ENCODE measurements at regions not wholly inside any gene's neighbourhood (a gene's known extent, or its start where the extent isn't known, plus 50 kb on each side); places are given as distances from the start of the nearest gene placed in this dataset.

DNA sequence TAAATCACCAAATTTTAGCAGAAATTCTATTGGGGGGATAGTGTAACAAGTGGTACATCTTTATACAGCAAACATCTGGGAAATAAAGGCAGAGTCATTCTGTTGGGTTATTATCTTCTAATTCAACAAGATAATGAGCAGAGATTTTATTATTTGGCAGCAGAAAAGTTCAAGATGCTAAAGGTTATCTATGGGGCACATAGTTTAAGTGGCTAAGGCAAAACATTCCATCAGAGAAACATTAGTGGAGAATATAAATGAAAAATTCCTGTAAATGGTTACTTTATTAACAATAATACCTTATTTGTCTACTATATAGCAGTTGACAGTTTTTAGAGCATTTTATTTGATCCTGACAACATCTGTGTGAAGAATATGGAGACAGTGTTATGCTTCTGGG is 815.7 kb downstream of the NCAM2 start:
- Histone ChIP-seq H3K4me2 (ENCODE audit: low read length) (no peak overlapping the region), H3K9me3 (ENCODE audit: control insufficient read depth in 1 of 2, insufficient read depth in 1 of 2, low read depth in 1 of 2, low read length in 2 of 2) (peaks cover 0 to 12% of the 10 kb centered on the region in 2 experiments; a peak in 3 of 4 replicates), H3K4me1 (ENCODE audit: control insufficient read depth in 1 of 2, insufficient read depth in 2 of 2, low read length in 2 of 2) (no peaks in the 10 kb centered on the region), H3K79me2 (ENCODE audit: insufficient read depth, low read length) (no peaks in the 10 kb centered on the region), H3K9me2 (ENCODE audit: insufficient read depth) (no peaks in the 10 kb centered on the region), H3K9ac (ENCODE audit: low read length) (no peak overlapping the region), H3K36me3 (ENCODE audit: control insufficient read depth in 1 of 2, insufficient read depth in 2 of 2, low read length in 2 of 2) (no peaks in the 10 kb centered on the region), H3K27ac (ENCODE audit: low read depth, low read length) (no peak overlapping the region), H3K4me3 (replicated peaks in 1 of 2; ENCODE audit: low read depth in 1 of 2, low read length in 2 of 2) (no peak overlapping the region), H3K27me3 (ENCODE audit: insufficient read depth, low read length) (no peaks in the 10 kb centered on the region), H2AFZ (ENCODE audit: low read depth, low read length, poor library complexity, severe bottlenecking) (no peak overlapping the region), H4K20me1 (ENCODE audit: insufficient read depth) (no peaks in the 10 kb centered on the region)
- DNase-seq (ENCODE audit: low read depth, low spot score) (no peak), ATAC-seq (no peak)
- no TSS peak for BruUV-seq (replicated peaks)
- intact Hi-C loops (cut with micrococcal nuclease): no loop called here
- POLR2A ChIA-PET: no interaction called here
- CTCF ChIA-PET: no interaction called here
- TF ChIP-seq POLR2A (IDR thresholded peaks at IDR 0.05; ENCODE audit: borderline replicate concordance, extremely low read depth, insufficient read depth, insufficient read length) (no peak), EZH2phosphoT487 (IDR thresholded peaks at IDR 0.05; ENCODE audit: borderline replicate concordance) (no peak), CBX3 (IDR thresholded peaks at IDR 0.05; ENCODE audit: low read depth) (no peak), FOSL1 (IDR thresholded peaks at IDR 0.05; ENCODE audit: low read depth) (no peak), SIN3A (IDR thresholded peaks at IDR 0.05; ENCODE audit: low read depth) (no peak)
- TF ChIP-seq, protein P1, sequence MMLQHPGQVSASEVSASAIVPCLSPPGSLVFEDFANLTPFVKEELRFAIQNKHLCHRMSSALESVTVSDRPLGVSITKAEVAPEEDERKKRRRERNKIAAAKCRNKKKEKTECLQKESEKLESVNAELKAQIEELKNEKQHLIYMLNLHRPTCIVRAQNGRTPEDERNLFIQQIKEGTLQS (IDR thresholded peaks at IDR 0.05): no peak
- RAD21 ChIA-PET (ENCODE audit: low non-redundant PET in 1 of 2, low total read pairs in 2 of 2, uncharacterized antibody in 2 of 2, unreplicated experiment in 2 of 2): no interaction called here

DNA sequence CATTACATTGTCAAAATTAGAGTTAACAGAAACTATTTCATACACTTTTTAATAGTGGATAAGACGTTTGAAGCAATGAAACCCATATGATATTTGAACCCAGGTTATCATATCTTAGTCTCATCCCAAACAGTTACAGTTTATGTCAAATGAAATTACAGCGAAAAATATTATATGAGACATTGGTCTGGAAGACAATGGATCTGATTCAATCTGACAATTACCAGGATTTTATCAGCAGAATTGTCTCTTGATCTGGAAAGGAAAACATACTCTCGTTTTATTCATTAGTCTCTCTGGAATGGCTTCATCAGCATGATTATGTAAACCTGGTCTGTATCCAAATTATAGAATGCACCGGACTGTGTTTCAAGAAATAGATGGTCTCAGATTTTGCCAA is 818.6 kb downstream of the NCAM2 start:
- Histone ChIP-seq H3K27me3 (ENCODE audit: insufficient read depth, low read length) (no peaks in the 10 kb centered on the region), H3K9ac (ENCODE audit: low read length) (no peak overlapping the region), H3K4me3 (replicated peaks in 1 of 2; ENCODE audit: low read depth in 1 of 2, low read length in 2 of 2) (no peak overlapping the region), H3K79me2 (ENCODE audit: insufficient read depth, low read length) (no peaks in the 10 kb centered on the region), H4K20me1 (ENCODE audit: insufficient read depth) (no peaks in the 10 kb centered on the region), H3K27ac (ENCODE audit: low read depth, low read length) (no peak overlapping the region), H3K9me2 (ENCODE audit: insufficient read depth) (no peaks in the 10 kb centered on the region), H2AFZ (ENCODE audit: low read depth, low read length, poor library complexity, severe bottlenecking) (no peak overlapping the region), H3K4me1 (ENCODE audit: control insufficient read depth in 1 of 2, insufficient read depth in 2 of 2, low read length in 2 of 2) (no peaks in the 10 kb centered on the region), H3K9me3 (ENCODE audit: control insufficient read depth in 1 of 2, insufficient read depth in 1 of 2, low read depth in 1 of 2, low read length in 2 of 2) (peaks cover 0 to 28% of the 10 kb centered on the region in 2 experiments; a peak in 3 of 4 replicates), H3K36me3 (ENCODE audit: control insufficient read depth in 1 of 2, insufficient read depth in 2 of 2, low read length in 2 of 2) (no peaks in the 10 kb centered on the region), H3K4me2 (ENCODE audit: low read length) (no peak overlapping the region)
- ChIA-PET POLR2A (no interaction called here), CTCF (no interaction called here), RAD21 (ENCODE audit: low non-redundant PET in 1 of 2, low total read pairs in 2 of 2, uncharacterized antibody in 2 of 2, unreplicated experiment in 2 of 2) (no interaction called here)
- no TSS peak for BruUV-seq (replicated peaks)
- intact Hi-C loops (cut with micrococcal nuclease): no loop called here
- ATAC-seq (no peak), DNase-seq (ENCODE audit: low read depth, low spot score) (no peak)
- no peak for TF ChIP-seq YY1 (IDR thresholded peaks at IDR 0.05; ENCODE audit: extremely low read depth, insufficient replicate concordance, low read depth, low read length)
- TF ChIP-seq EGR1 (IDR thresholded peaks at IDR 0.05; ENCODE audit: low read depth): no peak
- TF ChIP-seq EZH2 (IDR thresholded peaks at IDR 0.05): no peak
- TF ChIP-seq SP1 (IDR thresholded peaks at IDR 0.05; ENCODE audit: low read depth): no peak
- TF ChIP-seq SRF (IDR thresholded peaks at IDR 0.05; ENCODE audit: low read depth): no peak
- TF ChIP-seq, protein P2, sequence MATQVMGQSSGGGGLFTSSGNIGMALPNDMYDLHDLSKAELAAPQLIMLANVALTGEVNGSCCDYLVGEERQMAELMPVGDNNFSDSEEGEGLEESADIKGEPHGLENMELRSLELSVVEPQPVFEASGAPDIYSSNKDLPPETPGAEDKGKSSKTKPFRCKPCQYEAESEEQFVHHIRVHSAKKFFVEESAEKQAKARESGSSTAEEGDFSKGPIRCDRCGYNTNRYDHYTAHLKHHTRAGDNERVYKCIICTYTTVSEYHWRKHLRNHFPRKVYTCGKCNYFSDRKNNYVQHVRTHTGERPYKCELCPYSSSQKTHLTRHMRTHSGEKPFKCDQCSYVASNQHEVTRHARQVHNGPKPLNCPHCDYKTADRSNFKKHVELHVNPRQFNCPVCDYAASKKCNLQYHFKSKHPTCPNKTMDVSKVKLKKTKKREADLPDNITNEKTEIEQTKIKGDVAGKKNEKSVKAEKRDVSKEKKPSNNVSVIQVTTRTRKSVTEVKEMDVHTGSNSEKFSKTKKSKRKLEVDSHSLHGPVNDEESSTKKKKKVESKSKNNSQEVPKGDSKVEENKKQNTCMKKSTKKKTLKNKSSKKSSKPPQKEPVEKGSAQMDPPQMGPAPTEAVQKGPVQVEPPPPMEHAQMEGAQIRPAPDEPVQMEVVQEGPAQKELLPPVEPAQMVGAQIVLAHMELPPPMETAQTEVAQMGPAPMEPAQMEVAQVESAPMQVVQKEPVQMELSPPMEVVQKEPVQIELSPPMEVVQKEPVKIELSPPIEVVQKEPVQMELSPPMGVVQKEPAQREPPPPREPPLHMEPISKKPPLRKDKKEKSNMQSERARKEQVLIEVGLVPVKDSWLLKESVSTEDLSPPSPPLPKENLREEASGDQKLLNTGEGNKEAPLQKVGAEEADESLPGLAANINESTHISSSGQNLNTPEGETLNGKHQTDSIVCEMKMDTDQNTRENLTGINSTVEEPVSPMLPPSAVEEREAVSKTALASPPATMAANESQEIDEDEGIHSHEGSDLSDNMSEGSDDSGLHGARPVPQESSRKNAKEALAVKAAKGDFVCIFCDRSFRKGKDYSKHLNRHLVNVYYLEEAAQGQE (IDR thresholded peaks at IDR 0.05; ENCODE audit: low read depth): no peak
- TF ChIP-seq, protein P3, sequence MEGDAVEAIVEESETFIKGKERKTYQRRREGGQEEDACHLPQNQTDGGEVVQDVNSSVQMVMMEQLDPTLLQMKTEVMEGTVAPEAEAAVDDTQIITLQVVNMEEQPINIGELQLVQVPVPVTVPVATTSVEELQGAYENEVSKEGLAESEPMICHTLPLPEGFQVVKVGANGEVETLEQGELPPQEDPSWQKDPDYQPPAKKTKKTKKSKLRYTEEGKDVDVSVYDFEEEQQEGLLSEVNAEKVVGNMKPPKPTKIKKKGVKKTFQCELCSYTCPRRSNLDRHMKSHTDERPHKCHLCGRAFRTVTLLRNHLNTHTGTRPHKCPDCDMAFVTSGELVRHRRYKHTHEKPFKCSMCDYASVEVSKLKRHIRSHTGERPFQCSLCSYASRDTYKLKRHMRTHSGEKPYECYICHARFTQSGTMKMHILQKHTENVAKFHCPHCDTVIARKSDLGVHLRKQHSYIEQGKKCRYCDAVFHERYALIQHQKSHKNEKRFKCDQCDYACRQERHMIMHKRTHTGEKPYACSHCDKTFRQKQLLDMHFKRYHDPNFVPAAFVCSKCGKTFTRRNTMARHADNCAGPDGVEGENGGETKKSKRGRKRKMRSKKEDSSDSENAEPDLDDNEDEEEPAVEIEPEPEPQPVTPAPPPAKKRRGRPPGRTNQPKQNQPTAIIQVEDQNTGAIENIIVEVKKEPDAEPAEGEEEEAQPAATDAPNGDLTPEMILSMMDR (IDR thresholded peaks at IDR 0.05 in 2 of 3, conservative IDR thresholded peaks at IDR 0.05 in 1 of 3; ENCODE audit: borderline replicate concordance in 1 of 3, insufficient read depth in 1 of 3, low read depth in 2 of 3, low read length in 2 of 3): no peak
- TF ChIP-seq, protein P1 (IDR thresholded peaks at IDR 0.05): no peak
- no peak for TF ChIP-seq POLR2A (IDR thresholded peaks at IDR 0.05; ENCODE audit: borderline replicate concordance, extremely low read depth, insufficient read depth, insufficient read length)
- TF ChIP-seq ELF1 (IDR thresholded peaks at IDR 0.05; ENCODE audit: borderline replicate concordance, low read depth): no peak
- no peak for TF ChIP-seq CEBPB (IDR thresholded peaks at IDR 0.05; ENCODE audit: low read depth)
- TF ChIP-seq ZNF274 (IDR thresholded peaks at IDR 0.05; ENCODE audit: low read depth, low read length): no peak
- TF ChIP-seq, protein P4, sequence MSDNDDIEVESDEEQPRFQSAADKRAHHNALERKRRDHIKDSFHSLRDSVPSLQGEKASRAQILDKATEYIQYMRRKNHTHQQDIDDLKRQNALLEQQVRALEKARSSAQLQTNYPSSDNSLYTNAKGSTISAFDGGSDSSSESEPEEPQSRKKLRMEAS (IDR thresholded peaks at IDR 0.05): no peak

Data from HCT116 (cell line).